Gastrocnemius medialis (tissue), 4 donors: ENCODE measurements at regions not wholly inside any gene's neighbourhood (a gene's known extent, or its start where the extent isn't known, plus 50 kb on each side); places are given as distances from the start of the nearest gene placed in this dataset.

Experiments used
- CTCF ChIP-seq, 5 experiments: fragments of 450-650 bp in 3 of 5; fragments of 200-600 bp in 2 of 5; sonication (generic) in 2 of 5; IDR thresholded peaks in 4 of 5; conservative IDR thresholded peaks in 1 of 5; 1 replicate in 4 of 5; 2 replicates in 1 of 5; pipeline ENCODE4 v1.5.1; 2016 to 2019; ENCODE audit warnings: antibody characterized with exemption in 5 of 5, mild to moderate bottlenecking in 3 of 5, moderate library complexity in 3 of 5
- POLR2A ChIP-seq, 2 donors: fragments of 450-650 bp; IDR thresholded peaks; one replicate each; pipeline ENCODE4 v1.6.1; 2017; ENCODE audit warnings: antibody characterized with exemption in 2 of 2, mild to moderate bottlenecking in 2 of 2, moderate library complexity in 2 of 2

GRCh38 chr2:84314901-84315330 is 144.2 kb downstream of the SUCLG1 start:
- TF ChIP-seq CTCF (IDR thresholded peaks at IDR 0.05 in 4 of 5, conservative IDR thresholded peaks at IDR 0.05 in 1 of 5): peak; percentile 45 to 75 (median 62)
- TF ChIP-seq POLR2A (IDR thresholded peaks at IDR 0.05): no peak
